K562 (cell line): ENCODE measurements at regions not wholly inside any gene's neighbourhood (a gene's known extent, or its start where the extent isn't known, plus 50 kb on each side); places are given as distances from the start of the nearest gene placed in this dataset.

Experiments used
- CTCF ChIP-seq, 3 experiments: IDR thresholded peaks in 2 of 3; conservative IDR thresholded peaks in 1 of 3; 2 replicates each; pipeline ENCODE4 v1.5.1; 2011 to 2012; ENCODE audit warnings: low read length in 3 of 3, mild to moderate bottlenecking in 3 of 3, control low read depth in 2 of 3, improper control_type of control experiment in 1 of 3, inconsistent platforms in 1 of 3, low read depth in 1 of 3, mixed read lengths in 1 of 3, moderate library complexity in 1 of 3; ENCODE audit not compliant: insufficient read depth in 2 of 3
- EGR1 ChIP-seq: fragments of 450-650 bp; conservative IDR thresholded peaks from 2 replicates; pipeline ENCODE4 v1.6.1; 2017; ENCODE audit warnings: mild to moderate bottlenecking
- ESRRA ChIP-seq: fragments of 450-650 bp; IDR thresholded peaks from 2 replicates; pipeline ENCODE4 v1.6.1; 2014; ENCODE audit warnings: low read depth, mild to moderate bottlenecking, moderate library complexity, borderline replicate concordance
- GABPA ChIP-seq: fragments of 200-800 bp; sonication (Bioruptor generic); conservative IDR thresholded peaks from 2 replicates; pipeline ENCODE4 v1.6.1; 2016; ENCODE audit warnings: low read depth, missing genetic modification characterization, missing compliant biosample characterization
- HNRNPL ChIP-seq: fragments of 200-400 bp; formaldehyde crosslinking; IDR thresholded peaks from 2 replicates; pipeline ENCODE4 v1.6.1; 2017; ENCODE audit warnings: low read depth, mild to moderate bottlenecking, low read length
- MAFK ChIP-seq: IDR thresholded peaks from 2 replicates; pipeline ENCODE4 v1.6.1; 2011; ENCODE audit warnings: low read length, improper control_type of control experiment
- MEF2A ChIP-seq: IDR thresholded peaks from 2 replicates; pipeline ENCODE4 v1.6.1; 2011; ENCODE audit warnings: low read depth, mild to moderate bottlenecking, low read length, moderate library complexity; ENCODE audit not compliant: control insufficient read depth
- NBN ChIP-seq: fragments of 450-650 bp; IDR thresholded peaks from 2 replicates; pipeline ENCODE4 v1.6.1; 2016; ENCODE audit warnings: low read depth, mild to moderate bottlenecking
- POLR2AphosphoS5 ChIP-seq: IDR thresholded peaks from 2 replicates; pipeline ENCODE4 v1.6.1; 2011; ENCODE audit warnings: mild to moderate bottlenecking, low read depth, low read length, moderate library complexity; ENCODE audit not compliant: control insufficient read depth, insufficient read depth
- RFX5 ChIP-seq: IDR thresholded peaks from 2 replicates; pipeline ENCODE4 v1.6.1; 2011; ENCODE audit warnings: low read depth, mild to moderate bottlenecking, improper control_type of control experiment, low read length
- YY1 ChIP-seq, 3 experiments: IDR thresholded peaks; 2 replicates each; pipeline ENCODE4 v1.6.1; 2011; ENCODE audit warnings: low read length in 2 of 3, mild to moderate bottlenecking in 2 of 3, moderate library complexity in 2 of 3, borderline replicate concordance in 1 of 3, control low read depth in 1 of 3, low read depth in 1 of 3; ENCODE audit not compliant: insufficient read depth in 3 of 3, insufficient replicate concordance in 2 of 3, control insufficient read depth in 1 of 3, insufficient read length in 1 of 3; ENCODE audit errors: extremely low read depth in 1 of 3
- ZFP1 ChIP-seq: fragments of 450-650 bp; formaldehyde crosslinking; IDR thresholded peaks from 2 replicates; pipeline ENCODE4 v1.4.0; 2020; ENCODE audit warnings: mild to moderate bottlenecking, mixed read lengths

GRCh38 chr6:138682704-138683527 lies 90.7 kb upstream of the CCDC28A start:
- TF ChIP-seq POLR2AphosphoS5 (no peak), MAFK (no peak), YY1 (IDR thresholded peaks at IDR 0.05; ENCODE audit: borderline replicate concordance in 1 of 3, control insufficient read depth in 1 of 3, extremely low read depth in 1 of 3, insufficient read depth in 3 of 3, insufficient read length in 1 of 3, insufficient replicate concordance in 2 of 3, low read depth in 1 of 3, low read length in 2 of 3) (no peak), HNRNPL (no peak), CTCF (IDR thresholded peaks at IDR 0.05 in 2 of 3, conservative IDR thresholded peaks at IDR 0.05 in 1 of 3; ENCODE audit: insufficient read depth in 2 of 3, low read depth in 1 of 3, low read length in 3 of 3) (no peak), RFX5 (no peak), NBN (no peak), GABPA (tag) (peak; percentile 57), ESRRA (no peak), EGR1 (no peak), MEF2A (no peak), ZFP1 (CRISPR knock-in tag) (no peak)
